Transverse colon (tissue), 4 donors: ENCODE measurements at regions not wholly inside any gene's neighbourhood (a gene's known extent, or its start where the extent isn't known, plus 50 kb on each side); places are given as distances from the start of the nearest gene placed in this dataset.

Experiments
- CTCF ChIP-seq, 5 experiments: fragments of 200-600 bp in 3 of 5; fragments of 450-650 bp in 2 of 5; sonication (generic) in 3 of 5; IDR thresholded peaks; 1 replicate in 2 of 5; 2 replicates in 3 of 5; pipeline ENCODE4 v1.5.1; 2016 to 2017; ENCODE audit warnings: antibody characterized with exemption in 5 of 5, inconsistent platforms in 3 of 5, mild to moderate bottlenecking in 2 of 5, moderate library complexity in 1 of 5
- EP300 ChIP-seq: sonication (generic); formaldehyde crosslinking; IDR thresholded peaks from one replicate; pipeline ENCODE4 v1.6.1; 2017; ENCODE audit warnings: antibody characterized with exemption, low read depth
- POLR2AphosphoS5 ChIP-seq, 3 donors: sonication (generic); formaldehyde crosslinking; IDR thresholded peaks; one replicate each; pipeline ENCODE4 v1.6.1; 2016; ENCODE audit warnings: antibody characterized with exemption in 3 of 3

- no peak for TF ChIP-seq CTCF (IDR thresholded peaks at IDR 0.05)
- no peak for TF ChIP-seq POLR2AphosphoS5 (IDR thresholded peaks at IDR 0.05)
- TF ChIP-seq EP300 = no peak
Observed at GRCh38 chr1:113243529-113243928, 146.8 kb upstream of the MAGI3 start.
